ENCODE measurements at regions not wholly inside any gene's neighbourhood (a gene's known extent, or its start where the extent isn't known, plus 50 kb on each side); places are given as distances from the start of the nearest gene placed in this dataset.
"Not testable (repeated sequence)": the region's sequence is repeated elsewhere in the genome, so short reads cannot be mapped to it uniquely, and the experiment has no call there.

DNA sequence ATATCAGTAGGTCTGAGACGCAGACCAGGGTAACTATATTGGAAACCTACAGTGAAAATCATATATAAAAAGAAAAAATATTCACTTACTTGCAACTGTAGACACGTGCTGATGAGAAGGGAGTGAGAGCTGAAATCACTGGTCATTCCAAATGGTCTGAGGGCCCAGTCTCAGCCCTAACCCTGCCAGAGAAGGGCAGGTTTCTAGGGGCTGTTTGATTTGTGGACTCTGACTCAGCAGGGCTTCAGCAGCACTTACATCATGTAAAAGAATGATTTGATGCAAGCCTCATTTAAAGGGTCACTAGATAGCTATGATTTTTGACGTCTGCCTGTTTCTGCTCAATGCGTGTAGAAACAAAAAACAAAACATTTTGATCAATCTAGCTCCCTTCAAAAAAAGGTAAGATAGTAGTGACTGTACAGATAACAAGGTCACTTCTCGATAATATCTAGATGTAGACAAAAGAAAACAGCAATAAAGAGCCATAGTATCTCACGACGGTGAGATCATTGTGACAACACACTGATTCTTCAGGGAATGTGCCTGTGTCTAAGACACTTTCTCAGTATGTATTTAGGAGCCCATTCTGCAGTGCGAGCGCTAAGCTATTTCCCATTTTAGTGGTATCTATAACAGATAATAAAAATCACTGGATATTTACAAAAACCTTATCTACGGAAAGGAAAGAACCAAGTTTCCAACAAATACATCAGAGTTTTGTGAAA, 307.2 kb downstream of the HIVEP2 start:
- no peak for DNase-seq

- DNase-seq: no peak
Observed at GRCh38 chr6:142642651-142643050, 302.3 kb downstream of the HIVEP2 start.

- no peak for DNase-seq
Observed at GRCh38 chr6:142644866-142645265, 300.1 kb downstream of the HIVEP2 start.

DNA sequence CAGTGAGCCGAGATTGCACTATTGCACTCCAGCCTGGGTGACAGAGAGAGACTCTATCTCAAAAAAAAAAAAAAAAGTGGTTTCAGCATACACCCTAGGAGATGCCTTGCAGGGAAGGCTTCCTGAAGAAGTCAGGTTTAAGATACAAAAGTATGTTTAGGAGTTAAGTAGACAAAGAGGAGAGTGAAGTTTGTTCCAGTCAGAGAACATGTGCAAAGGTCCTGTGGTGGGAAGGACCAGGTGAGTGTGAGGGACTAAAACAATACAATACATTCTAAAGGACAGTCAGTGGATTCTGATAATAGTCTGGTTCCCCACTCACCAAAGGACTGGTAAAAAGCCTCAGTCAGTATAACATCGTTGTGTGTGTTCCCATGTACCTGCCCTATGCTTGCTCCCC, 299.3 kb downstream of the HIVEP2 start:
- DNase-seq: no peak

DNA sequence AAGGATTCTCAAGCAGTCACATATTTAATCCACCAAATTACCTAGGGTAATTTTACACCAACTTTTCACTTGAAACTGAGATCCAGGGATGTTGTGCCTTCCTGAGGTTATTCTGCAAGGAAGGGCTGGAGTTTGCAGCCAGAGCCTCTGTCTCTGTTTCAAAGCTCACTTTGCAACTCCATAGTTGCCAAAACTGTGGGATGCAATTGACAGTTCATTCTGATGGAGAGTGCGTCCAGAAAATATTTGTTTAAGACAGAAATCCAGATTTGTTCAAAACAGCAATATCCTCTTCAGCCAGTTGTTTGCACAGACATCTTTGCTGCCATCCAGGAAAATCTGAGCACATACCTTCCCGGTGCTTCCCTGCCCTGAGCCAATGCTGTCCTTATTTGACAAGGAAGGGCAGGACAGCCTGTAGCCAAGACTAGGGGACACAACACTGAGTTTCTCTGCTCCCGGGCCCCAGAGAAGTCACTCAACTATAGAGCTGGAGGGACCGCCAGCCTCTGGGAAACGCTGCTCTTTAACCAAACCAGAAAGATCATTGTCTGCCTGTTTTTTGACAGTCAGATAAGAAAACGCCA, 297.4 kb downstream of the HIVEP2 start:
- no peak for DNase-seq

GRCh38 chr6:142648036-142648451, 296.9 kb downstream of the HIVEP2 start:
- DNase-seq: no peak

- no peak for DNase-seq
Observed at GRCh38 chr6:142648526-142648925, 296.4 kb downstream of the HIVEP2 start.

- DNase-seq: not testable (repeated sequence)
Observed at GRCh38 chr6:142649438-142650234, 295.3 kb downstream of the HIVEP2 start.

GRCh38 chr6:142651384-142651783, 293.6 kb downstream of the HIVEP2 start:
- DNase-seq: no peak

DNA sequence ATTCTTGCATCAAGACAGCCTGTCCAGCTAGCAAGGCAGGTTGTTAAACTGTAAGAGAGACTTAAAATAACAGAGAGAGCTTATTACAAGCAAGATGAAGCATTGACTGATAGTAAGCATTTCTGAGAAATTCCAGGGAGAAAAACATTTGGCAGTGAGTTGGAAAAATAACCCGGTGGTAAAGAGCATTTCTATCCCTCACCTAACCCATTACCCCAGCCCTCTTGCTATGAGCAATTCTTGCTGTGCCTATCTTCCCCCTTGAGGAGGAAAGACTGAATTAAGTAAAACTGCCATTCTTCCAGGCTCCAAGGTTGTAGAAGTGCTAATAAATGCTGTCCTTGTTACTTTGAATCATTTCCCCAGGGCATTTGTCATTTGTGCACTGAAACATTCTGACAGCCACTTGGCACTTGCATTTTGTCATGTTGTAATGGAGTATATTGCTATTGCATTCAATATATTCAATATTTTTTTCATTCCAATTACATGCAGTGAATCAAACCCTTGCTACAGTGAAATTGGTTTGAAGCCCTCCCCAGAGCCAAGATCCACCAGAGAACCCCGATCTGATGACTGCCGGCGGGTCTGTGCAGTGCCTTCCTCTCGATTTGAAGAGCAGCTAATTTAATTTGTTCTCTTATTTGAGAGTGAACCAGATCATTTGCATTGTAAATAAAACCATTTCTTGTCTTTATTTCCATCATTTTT, 291.1 kb downstream of the HIVEP2 start:
- no peak for DNase-seq

DNA sequence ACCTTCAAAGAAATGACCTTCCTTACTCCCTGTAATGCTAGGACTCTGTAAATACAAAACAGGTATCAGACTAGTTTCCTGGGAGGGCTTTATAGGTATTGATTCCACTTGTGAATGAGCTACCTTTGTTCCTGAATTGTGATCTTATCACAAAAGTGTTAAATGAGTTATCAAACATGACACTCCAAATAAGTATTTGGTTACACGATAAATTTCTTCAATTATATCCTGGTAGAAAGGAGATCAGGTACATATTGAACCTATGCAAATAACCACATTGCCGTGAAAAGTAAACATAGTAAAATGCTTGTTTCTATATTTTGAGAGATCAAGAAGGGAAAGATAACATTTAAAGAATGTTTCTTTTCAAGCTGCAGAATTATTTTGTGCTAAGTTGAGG, 285.3 kb downstream of the HIVEP2 start:
- DNase-seq: no peak

DNA sequence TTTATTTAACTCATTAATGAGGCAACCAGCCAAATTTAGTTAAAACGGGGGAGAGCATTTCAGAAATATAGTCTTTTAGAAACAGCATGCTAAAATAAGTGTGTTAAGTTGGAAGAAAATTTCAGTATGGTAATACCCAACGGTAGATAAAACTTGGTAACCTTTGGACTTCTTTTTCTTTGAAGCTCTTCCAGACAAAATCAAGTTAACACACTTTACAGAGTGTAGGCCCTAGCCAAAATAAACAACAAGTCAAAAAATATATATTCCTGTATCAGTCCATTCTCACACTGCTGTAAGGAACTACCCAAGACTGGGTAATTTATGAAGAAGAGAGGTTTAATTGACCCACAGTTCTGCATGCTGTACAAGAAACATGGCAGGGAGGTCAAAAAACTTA, 279.6 kb downstream of the HIVEP2 start:
- no peak for DNase-seq

GRCh38 chr6:142666599-142667185, 278.3 kb downstream of the HIVEP2 start:
- no peak for DNase-seq

GRCh38 chr6:142669471-142670351, 275.3 kb downstream of the HIVEP2 start:
- no peak for DNase-seq

DNA sequence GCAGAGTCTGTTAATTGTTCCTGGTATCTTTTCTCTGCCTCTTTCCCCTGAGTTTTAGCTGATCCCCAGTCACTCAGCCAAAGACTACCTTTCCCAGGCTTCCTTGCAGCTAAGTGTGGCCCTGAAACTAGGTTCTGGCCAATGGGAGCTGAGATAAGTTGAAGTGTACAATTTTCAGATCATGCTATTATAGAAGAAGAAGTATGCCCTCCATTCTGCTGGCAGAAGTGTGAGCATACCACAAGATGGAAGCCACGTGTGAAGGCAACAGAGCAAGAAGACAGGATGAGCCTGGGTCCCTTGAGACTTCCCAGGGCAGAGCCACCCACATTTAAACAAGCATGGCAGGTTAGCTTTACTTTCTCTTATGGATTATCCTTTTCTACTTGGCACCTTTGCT, 273.2 kb downstream of the HIVEP2 start:
- DNase-seq: peak in 1 of 2 donors; percentile 22

- no peak for DNase-seq
Observed at GRCh38 chr6:142675517-142675916, 269.5 kb downstream of the HIVEP2 start.

- DNase-seq: no peak
Observed at GRCh38 chr6:142676027-142676443, 268.9 kb downstream of the HIVEP2 start.

DNA sequence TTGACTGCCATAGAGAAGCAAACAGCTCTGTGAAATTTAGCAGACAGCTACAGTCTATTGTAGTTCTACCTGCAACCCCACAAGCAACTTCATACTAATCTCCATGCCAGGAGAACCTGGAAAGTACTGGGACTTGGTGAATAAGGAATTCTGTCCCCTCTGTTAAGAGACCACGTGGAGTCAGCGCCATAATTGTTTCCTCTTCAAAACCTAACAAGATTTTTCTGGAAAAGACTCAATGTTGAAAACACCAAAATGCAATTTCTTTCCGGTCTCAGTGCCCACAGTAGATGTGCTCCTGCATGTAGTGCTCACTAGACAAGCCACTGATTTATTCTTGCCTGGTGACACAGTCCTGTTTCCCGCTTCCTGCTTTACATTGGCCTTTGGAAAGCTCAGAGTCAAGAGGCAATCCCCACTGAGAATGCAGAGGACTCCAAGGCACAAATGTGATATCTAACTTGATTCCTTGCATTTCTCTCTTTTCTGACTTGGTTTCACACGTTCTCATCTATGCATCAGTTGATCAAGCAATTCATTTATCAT, 268.3 kb downstream of the HIVEP2 start:
- no peak for DNase-seq

GRCh38 chr6:142679907-142680700, 264.9 kb downstream of the HIVEP2 start:
- DNase-seq: peak; percentile 4 to 32

- DNase-seq: no peak
Observed at GRCh38 chr6:142681099-142681498, 263.9 kb downstream of the HIVEP2 start.

DNA sequence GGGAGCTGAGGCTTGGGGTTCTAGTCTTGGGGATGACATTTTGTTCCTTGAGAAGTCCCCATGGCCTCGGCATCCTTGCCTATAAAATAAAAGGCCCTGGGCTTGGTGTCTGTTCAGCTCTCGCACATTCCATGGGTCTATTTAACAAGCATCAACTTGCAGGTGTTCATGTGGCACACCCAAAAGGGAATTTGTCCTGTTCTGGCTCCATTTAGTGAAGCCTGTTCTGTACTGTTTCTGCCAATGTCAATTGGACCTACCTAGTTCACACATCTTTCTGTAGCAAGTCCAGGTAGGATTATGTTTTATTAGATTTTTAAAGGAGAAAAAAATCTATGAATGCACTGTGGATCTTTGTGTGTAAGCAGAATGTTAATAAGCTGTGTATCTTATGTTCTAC, 262.0 kb downstream of the HIVEP2 start:
- no peak for DNase-seq

Data from CD4-positive, alpha-beta T cell treated with Interleukin-1 beta for 1 hour (primary cell).